Right ventricle myocardium superior (tissue), 1 donor: ENCODE measurements at regions not wholly inside any gene's neighbourhood (a gene's known extent, or its start where the extent isn't known, plus 50 kb on each side); places are given as distances from the start of the nearest gene placed in this dataset.

Source experiments
- ATAC-seq: fragments of 200-7000 bp; cut with Tn5 transposase; one replicate; pipeline ENCODE4 v1.9.1; 2020; ENCODE audit warnings: mild to moderate bottlenecking; ENCODE audit not compliant: poor library complexity
- DNase-seq: peaks from one replicate; pipeline ENCODE4 v3.0.0-alpha.2; 2020
- intact Hi-C: fragments of 100-400 bp; cut with DNase I; formaldehyde crosslinking; loops from one replicate; pipeline ENCODE4 v1.11.2; 2022
- donor health status: DM: no; HTN: yes; CAD: no; lungs with severe emphysema.

- no peak for ATAC-seq
- no peak for DNase-seq
- intact Hi-C loops, result no loop called here
Observed at GRCh38 chr20:24805456-24806238, 143.4 kb upstream of the CST7 start.

- no peak for DNase-seq
- intact Hi-C loops, result no loop called here
- no peak for ATAC-seq
Observed at GRCh38 chr20:24806705-24807676, 142.1 kb upstream of the CST7 start.

- ATAC-seq (no peak), DNase-seq (no peak)
- intact Hi-C loops, result no loop called here
Observed at GRCh38 chr20:24808616-24809015, 140.5 kb upstream of the CST7 start.

DNA sequence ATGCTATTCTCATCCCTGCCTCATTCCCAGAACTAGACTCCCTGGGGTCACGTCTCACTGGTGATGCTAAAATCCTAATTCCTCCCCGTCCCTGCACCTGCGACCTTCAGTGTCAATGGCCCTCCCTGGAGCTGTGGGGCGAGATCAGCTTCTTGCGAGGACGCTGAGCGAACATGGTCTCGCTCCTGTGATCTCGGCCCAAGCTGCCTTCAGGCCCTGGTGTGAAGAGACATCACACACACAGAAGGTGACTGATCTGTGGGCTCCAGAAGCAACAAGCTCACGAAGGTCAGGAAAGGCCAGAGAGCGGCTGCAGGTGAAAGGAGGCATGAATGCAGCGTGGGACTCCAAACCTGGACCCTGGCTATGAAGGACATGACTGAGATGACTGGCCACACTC is 139.5 kb upstream of the CST7 start:
- ATAC-seq, result no peak
- intact Hi-C loops, result no loop called here
- no peak for DNase-seq

DNA sequence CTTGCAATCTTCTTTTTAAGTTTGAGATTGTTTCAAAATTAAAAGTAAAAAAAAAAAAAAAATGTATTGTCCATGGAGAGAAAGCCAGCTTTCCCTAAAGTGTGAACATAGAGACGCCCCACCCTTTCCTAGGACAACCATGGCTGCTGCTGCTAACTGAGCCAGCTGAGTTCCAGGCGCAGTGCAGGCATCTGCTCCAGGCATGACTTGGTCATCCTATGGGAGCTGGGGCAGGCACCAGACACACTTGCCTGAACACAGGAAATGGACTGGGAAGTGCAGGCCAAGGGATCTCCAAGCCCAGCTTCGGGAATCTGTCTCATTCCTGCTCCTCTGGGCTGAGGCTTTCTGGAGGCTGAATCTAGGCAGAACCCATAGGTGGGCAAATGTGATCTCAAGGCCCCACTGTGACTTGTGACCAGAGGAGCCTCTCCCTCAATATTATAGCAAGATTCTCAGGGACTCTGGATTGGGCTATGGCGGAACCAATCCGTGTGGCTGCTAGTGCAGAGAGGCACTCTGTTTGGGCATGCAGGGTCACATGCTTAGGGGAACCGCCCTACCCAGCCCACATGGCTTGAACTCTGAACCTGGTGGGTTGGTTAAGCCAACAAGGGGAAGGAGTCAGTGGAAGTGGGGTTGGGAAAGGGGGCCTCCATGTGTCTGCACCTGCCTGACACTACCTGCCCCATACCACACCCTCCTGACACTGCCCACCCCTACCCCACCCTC is 138.2 kb upstream of the CST7 start:
- intact Hi-C loops, result no loop called here
- DNase-seq (no peak), ATAC-seq (no peak)

DNA sequence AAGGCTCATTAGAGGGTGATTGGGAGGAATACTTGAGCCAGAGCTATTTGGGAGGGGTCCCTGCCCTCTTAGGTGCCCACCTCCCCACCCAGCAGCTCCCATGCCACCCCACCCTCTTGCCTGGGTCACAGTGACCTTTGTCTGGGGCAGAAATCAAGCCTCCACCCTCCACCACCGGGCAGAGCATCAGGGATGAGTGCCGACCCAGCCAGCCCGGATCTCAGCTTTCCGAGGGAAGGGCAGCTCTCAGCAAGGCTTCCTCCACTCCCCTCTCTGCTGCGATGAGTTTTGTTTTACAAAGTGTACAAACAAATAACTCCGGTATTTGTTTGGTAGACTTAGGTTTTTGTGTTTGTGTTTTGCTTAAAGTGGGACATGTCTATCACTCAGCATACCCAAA is 136.7 kb upstream of the CST7 start:
- DNase-seq (no peak), ATAC-seq (no peak)
- intact Hi-C loops, result no loop called here

GRCh38 chr20:24813080-24813479 is 136.0 kb upstream of the CST7 start:
- DNase-seq (no peak), ATAC-seq (no peak)
- intact Hi-C loops, result no loop called here

DNA sequence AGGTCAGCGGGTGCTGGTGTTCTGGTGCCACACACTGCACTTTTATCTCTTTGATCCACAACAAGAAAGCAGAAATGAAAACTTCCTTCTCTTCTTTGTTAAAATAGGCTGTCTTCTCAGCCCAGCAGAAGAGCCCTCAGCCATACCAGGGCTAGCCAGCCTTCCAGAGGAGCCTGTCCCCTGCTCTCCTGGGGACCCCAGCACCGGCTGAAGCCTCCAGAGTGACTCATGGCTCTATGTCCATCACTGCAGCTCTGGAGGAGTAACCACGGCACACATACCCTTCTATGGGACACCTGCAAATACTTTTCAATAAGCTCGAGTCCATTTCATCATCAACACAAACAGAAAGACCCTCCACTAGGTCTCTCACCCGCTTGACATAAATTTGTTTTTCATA is 135.6 kb upstream of the CST7 start:
- no peak for DNase-seq
- intact Hi-C loops, result no loop called here

DNA sequence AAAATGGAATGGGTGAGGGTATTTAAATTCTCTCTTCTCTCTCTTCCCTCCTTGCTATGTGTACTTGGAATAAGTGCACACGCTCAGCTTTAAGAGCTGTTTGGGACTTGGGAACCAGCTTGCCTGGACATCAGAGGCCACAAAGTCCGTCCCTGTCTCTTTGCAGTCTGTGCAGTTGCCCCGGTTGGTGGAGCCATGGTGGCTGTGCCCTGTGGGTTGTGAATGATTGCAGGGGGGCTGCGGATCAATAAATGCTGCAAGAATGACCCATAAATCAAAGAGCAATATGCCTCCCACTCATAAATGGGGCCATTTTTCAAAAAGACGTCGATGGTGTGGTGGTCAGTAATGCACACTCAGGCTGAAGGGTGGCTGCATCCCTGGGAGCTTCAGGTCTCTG is 135.1 kb upstream of the CST7 start:
- no peak for DNase-seq
- intact Hi-C loops, result no loop called here
- ATAC-seq, result no peak

More for the DNA sequence above, 135.6 kb upstream of the CST7 start:
- no peak for ATAC-seq

DNA sequence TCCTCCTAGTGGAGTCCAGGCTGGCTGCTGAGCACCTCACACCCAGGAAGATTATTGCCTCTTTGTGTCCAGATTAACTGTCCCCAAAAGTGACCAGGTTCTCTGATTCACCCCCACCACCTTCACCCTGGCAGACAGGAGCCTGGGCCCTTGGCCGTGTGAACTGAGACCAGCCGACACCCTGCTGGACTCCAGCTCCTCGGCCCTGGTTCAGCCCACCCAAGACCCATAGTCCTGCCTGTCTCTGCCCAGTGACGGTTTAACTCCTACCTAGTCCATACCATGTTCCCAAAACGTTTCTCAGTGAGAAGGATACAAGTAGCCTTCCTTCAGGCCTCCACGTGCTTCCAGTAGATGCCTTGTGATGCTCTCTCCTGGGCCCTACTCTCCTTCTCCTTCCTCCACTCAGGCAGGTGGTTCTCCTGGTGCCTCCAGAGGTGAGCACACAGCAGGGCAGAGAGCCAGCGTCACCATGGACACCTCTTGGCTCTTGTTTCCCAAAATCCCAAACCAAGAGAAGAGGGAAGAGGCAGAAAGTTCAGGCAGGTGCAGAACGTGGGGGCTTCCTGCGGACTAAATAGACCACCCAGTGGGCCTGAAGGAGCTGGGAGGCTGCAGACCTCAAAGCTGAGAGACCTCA is 134.4 kb upstream of the CST7 start:
- intact Hi-C loops, result no loop called here
- ATAC-seq (no peak), DNase-seq (no peak)

GRCh38 chr20:24815196-24815815 is 133.8 kb upstream of the CST7 start:
- intact Hi-C loops, result no loop called here
- DNase-seq, result no peak

DNA sequence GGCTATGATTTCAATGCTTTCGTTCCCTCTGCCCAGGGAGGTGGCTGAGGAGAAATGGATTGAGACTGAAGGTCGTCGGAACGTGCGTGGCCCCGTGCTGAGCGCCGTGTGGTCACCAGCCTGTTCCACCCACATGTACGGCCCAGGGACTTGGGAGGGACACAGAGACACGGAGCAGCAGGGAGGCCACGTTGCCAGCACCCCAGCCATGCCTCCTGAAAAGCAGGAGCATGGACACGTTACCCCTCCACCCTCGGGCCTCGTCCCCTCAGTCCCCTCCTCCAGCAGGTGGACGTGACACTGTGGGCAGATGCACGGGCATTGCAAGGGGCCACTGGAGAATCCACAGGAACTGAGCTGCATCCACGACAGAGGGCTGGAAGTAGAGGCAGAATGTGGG is 133.1 kb upstream of the CST7 start:
- intact Hi-C loops, result no loop called here
- no peak for ATAC-seq
- no peak for DNase-seq

More at GRCh38 chr20:24815196-24815815, 133.8 kb upstream of the CST7 start:
- no peak for ATAC-seq

- intact Hi-C loops, result no loop called here
- DNase-seq (no peak), ATAC-seq (no peak)
Observed at GRCh38 chr20:24816431-24816830, 132.6 kb upstream of the CST7 start.

- DNase-seq (no peak), ATAC-seq (no peak)
- intact Hi-C loops, result no loop called here
Observed at GRCh38 chr20:24816907-24817306, 132.2 kb upstream of the CST7 start.

- no peak for DNase-seq
- intact Hi-C loops, result no loop called here
- no peak for ATAC-seq
Observed at GRCh38 chr20:24817351-24817750, 131.7 kb upstream of the CST7 start.

GRCh38 chr20:24818056-24818455 is 131.0 kb upstream of the CST7 start:
- no peak for DNase-seq
- ATAC-seq, result no peak
- intact Hi-C loops, result no loop called here

GRCh38 chr20:24819331-24819965 is 129.6 kb upstream of the CST7 start:
- DNase-seq, result no peak
- intact Hi-C loops, result no loop called here
- ATAC-seq, result no peak

- ATAC-seq (no peak), DNase-seq (no peak)
- intact Hi-C loops, result no loop called here
Observed at GRCh38 chr20:24820345-24820744, 128.7 kb upstream of the CST7 start.
